NCI-H2171 (cell line): ENCODE measurements at regions not wholly inside any gene's neighbourhood (a gene's known extent, or its start where the extent isn't known, plus 50 kb on each side); places are given as distances from the start of the nearest gene placed in this dataset.

Experiments used
- DNase-seq: peaks from one replicate; lab custom pipeline; 2025; lab: John Stamatoyannopoulos, UW

DNA sequence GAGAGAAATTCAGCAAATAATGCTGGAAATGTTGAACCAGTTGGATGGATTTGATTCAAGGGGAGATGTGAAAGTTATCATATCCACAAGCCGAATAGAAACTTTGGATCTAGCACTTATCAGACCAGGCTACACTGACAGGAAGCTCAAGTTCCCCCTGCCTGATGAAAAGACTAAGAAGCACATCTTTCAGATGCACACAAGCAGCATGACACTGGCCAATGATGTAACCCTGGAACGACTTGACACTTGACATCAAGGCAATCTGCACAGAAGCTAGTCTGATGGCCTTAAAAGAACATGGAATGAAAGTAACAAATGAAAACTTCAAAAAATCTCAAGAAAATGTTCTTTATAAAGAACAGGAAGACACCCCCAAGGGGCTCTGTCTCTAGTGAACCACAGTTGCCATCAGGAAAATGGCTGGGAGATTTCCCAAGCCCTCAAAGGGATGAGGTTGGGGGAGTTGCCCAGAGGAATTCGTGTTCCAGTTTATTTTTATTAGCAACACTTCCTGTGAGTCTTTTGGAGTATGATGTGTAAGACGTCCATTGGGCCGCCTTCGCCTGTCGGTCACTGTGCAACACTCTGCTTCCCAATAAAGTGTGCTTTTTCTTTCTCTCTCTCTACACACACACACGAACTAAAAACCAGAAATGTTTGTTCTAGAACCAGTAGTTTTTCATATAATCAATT, 200.0 kb downstream of the HIBADH start:
- DNase-seq: no peak

DNA sequence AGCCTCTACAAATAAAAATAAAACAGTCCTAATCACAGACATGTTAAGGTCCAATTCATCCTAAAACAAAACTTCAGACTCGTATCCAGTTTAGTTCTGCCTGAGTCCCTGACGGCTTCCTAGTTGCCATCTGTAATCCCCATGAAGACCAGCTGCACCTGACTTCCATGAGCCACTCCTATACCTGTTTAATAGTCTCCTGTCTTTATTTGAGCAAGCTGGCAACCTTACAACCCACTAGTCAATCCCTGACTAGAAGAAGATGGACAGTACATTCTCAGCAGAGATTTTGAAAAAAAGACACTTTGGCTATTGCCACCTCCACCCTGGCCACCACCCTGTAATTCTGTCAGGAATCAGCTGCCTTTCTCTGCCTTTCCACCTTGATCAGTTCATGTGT, 197.7 kb downstream of the HIBADH start:
- no peak for DNase-seq

DNA sequence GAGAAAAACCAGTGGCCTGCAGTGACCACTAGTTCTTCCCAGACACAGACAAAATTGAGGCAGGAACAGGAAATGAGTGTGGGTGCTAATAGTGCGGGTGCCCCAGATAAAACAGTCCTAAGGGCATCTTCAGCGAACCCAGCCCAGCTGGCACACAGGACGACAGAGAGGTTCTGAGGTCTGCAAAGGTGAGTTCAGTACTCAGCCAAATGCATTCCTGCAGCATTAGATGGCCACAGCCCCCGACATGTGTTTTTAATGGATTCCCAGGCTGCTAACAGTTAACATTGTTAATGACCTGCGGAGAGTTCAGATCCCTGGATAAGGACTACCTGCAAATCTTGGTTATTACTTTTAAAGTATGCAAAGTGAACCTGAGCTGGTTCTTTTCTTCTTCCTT, 196.0 kb downstream of the HIBADH start:
- DNase-seq: no peak

DNA sequence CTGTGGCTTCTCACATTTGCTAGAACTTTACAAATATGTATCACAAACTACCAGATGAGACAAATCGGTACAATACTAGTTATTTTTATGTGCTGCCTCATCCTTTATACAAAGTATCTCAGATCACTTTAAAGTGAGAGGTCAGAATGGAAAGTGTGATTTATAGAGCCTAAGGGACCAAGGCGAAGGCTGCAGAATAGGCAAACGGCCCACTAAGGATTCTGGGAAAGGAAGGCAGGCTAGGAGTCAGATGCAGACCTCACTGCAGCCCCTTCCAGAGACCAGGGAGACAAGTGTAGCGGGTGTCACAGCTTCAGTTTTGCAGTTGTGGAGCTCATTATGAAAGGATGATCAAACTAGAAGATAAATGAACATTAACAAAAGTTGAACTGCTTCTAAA, 190.6 kb downstream of the HIBADH start:
- DNase-seq: no peak
